ENCODE measurements at regions not wholly inside any gene's neighbourhood (a gene's known extent, or its start where the extent isn't known, plus 50 kb on each side); places are given as distances from the start of the nearest gene placed in this dataset.

DNA sequence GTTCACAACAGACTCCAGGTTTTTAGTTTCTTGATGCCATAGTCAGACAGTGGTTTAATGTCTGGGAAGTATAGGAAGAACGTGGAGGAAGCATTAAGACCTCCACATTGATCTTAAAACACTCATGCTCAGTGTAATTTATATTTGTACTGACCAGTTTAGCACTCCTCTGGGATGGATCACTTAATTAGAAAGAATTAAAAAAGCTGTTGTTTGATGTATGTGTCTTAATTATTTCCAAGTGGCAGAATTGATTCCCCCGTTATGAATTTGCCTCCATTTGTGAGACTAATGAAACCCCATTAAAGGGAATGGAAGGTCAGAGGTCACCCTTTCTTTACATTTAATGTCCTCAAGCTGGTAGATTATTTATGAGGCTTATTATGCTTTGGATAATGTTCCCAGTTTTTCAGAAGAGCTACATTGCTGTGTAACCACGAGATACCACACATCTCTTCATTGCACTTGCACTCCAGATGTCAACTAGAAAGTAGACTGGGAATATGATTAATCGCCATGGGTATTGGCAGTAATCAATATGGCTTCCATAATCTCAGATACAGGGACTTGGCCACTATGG, 270.0 kb upstream of the JAG1 start:
- DNase-seq (ENCODE audit: low read depth): no peak
- TF ChIP-seq, protein P1, sequence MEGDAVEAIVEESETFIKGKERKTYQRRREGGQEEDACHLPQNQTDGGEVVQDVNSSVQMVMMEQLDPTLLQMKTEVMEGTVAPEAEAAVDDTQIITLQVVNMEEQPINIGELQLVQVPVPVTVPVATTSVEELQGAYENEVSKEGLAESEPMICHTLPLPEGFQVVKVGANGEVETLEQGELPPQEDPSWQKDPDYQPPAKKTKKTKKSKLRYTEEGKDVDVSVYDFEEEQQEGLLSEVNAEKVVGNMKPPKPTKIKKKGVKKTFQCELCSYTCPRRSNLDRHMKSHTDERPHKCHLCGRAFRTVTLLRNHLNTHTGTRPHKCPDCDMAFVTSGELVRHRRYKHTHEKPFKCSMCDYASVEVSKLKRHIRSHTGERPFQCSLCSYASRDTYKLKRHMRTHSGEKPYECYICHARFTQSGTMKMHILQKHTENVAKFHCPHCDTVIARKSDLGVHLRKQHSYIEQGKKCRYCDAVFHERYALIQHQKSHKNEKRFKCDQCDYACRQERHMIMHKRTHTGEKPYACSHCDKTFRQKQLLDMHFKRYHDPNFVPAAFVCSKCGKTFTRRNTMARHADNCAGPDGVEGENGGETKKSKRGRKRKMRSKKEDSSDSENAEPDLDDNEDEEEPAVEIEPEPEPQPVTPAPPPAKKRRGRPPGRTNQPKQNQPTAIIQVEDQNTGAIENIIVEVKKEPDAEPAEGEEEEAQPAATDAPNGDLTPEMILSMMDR (IDR thresholded peaks at IDR 0.05; ENCODE audit: control insufficient read depth, insufficient read depth, low read depth, low read length, missing control alignments): no peak
- H3K4me3 ChIP-seq (ENCODE audit: control insufficient read depth, low read depth, low read length): no peak overlapping the region

DNA sequence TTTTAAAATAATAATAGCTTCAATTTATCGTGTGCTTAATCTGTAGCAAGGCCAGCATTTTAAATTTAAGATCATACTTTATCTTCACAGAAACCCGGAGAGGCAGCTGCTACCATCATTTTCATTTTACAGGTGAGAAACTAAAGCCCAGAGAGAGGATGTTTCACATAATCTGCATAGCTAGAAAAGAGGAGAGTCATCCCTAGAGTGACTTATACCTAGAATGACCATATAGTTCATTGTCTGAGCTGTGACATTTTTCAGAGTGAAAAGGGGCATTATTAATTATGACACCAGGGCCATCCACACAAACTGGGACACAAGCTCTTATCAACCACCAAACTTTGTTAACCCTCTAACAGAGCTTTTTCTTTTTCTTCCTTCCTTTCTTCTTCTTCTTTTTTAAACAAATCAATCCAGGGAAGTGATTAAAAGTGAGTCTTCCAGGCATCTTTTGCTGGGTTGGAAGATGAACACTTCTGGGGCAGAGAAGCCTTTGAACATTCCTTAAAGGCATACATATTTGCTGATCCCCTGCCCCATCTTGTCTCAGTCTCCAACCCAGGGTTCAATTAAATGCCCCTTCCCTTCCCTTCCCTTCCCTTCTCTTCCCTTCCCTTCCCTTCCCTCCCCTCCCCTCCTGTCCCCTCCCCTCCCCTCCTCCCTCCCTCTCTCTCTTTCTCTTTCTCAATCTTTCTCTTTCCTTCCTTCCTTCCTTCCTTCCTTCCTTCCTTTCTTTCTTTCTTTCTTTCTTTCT, 272.5 kb upstream of the JAG1 start:
- no peak overlapping the region for H3K4me3 ChIP-seq (ENCODE audit: control insufficient read depth, low read depth, low read length)
- TF ChIP-seq, protein P1 (IDR thresholded peaks at IDR 0.05; ENCODE audit: control insufficient read depth, insufficient read depth, low read depth, low read length, missing control alignments): no peak
- no peak for DNase-seq (ENCODE audit: low read depth)

DNA sequence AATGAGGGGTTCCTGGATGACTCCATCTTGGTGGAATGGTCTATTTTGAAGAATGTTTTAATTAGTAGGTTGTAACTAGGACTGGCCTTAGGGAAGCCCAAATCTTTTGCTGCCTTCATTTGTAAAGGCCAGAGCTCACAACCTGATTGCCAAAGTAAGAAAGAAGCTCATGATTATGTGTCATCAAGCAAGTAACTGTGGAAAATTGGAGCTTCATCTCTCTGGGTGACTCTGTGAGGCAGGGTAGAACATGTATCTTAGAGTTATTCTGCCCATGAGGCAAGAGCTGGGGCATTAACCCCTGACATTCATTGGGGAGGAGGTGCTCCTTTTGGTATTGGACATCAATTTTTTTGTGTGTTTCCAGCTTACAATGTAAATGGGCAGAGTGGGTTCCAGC, 273.9 kb upstream of the JAG1 start:
- H3K4me3 ChIP-seq (ENCODE audit: control insufficient read depth, low read depth, low read length): no peak overlapping the region
- no peak for DNase-seq (ENCODE audit: low read depth)
- TF ChIP-seq, protein P1 (IDR thresholded peaks at IDR 0.05; ENCODE audit: control insufficient read depth, insufficient read depth, low read depth, low read length, missing control alignments): no peak

DNA sequence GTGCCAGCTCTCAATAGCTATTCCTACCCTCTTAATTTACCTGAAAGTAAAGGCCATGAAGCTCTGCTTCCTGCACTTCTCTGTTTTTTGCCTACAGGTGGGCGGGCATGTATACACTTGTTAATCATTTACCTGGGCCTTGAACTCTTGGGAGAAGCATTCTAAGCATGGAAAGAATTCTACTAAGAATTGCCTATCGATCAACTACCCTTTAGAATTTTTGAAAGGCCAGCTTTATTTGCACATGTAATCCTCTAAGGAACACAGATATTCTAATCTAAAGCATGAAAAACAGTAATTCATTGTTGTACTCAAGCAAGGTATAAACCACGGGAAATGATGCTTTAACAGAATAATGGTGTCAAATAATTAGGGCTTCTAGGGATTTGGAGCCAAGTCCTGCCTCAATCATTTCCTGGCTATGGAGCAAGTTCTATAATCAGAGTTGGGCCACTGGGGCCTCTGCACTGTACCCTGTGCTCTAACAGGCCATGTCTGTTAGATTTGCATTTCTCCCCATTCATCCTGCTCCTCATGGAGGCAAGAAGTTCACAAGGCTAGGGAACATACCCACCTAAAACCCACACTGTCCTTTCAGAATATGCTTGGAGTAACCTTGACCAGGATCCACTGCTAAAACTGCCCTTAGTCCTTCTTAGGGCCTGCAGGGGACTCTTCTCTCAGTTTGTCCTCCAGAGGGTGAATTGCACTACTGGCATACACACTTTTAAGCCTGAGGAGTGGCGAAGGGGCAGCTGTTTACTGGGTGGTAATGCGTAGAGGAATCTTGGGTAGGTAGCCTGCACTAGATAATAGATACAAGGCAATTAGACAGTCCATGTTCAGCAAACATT, 276.4 kb upstream of the JAG1 start:
- TF ChIP-seq, protein P1 (IDR thresholded peaks at IDR 0.05; ENCODE audit: control insufficient read depth, insufficient read depth, low read depth, low read length, missing control alignments): no peak
- H3K4me3 ChIP-seq (ENCODE audit: control insufficient read depth, low read depth, low read length): no peak overlapping the region
- DNase-seq (ENCODE audit: low read depth): no peak

DNA sequence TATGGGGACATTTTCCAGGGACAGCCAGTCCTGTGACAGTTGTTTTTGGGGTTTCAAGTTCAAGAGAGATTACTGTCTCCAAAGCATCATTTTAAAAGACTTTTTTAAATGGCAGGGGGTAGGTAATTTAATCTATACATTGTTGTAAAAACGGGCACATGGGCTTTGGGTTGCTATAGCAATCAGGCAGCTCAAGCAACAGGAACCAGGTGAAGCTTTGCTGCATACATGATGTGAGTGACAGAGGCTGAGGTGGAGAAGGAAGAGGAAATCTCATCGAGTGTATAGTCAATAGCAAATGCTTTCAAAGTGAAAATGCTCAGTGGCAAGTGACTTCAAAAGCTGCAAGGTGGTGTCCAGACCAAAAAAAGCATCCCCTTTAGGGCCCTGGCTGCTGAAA, 277.4 kb upstream of the JAG1 start:
- DNase-seq (ENCODE audit: low read depth): no peak
- H3K4me3 ChIP-seq (ENCODE audit: control insufficient read depth, low read depth, low read length): no peak overlapping the region

DNA sequence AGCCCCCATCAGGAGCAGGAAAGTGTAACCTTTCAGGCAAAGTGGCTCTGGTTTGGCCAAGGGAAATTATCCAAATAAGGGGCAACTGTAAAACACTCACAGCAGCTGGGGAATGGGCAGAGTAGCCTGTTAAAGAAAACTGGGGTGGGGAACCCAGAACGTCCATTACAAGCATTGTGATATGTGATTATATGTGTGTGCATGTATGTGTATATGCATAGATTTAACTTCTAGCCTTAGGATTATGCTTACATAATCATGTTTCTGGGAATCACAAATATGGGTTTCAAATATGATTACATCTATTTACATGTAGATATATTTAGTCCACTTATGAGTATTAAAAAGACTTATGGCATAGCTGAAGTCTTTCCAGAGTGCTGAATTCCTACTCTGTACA, 278.1 kb upstream of the JAG1 start:
- TF ChIP-seq, protein P1 (IDR thresholded peaks at IDR 0.05; ENCODE audit: control insufficient read depth, insufficient read depth, low read depth, low read length, missing control alignments): no peak
- DNase-seq (ENCODE audit: low read depth): no peak
- H3K4me3 ChIP-seq (ENCODE audit: control insufficient read depth, low read depth, low read length): no peak overlapping the region

More for the DNA sequence above, 277.4 kb upstream of the JAG1 start:
- TF ChIP-seq, protein P1 (IDR thresholded peaks at IDR 0.05; ENCODE audit: control insufficient read depth, insufficient read depth, low read depth, low read length, missing control alignments): no peak

Data from AG09309 (cell line).